Pancreas (tissue), 10 donors: ENCODE measurements at regions not wholly inside any gene's neighbourhood (a gene's known extent, or its start where the extent isn't known, plus 50 kb on each side); places are given as distances from the start of the nearest gene placed in this dataset.

Source experiments
- ATAC-seq, 4 donors: fragments of 200-7000 bp; cut with Tn5 transposase; one replicate each; pipeline versions ENCODE4 v1.8.0 to v1.9.1; 2020; ENCODE audit warnings: mild to moderate bottlenecking in 4 of 4, moderate library complexity in 4 of 4
- DNase-seq, 6 donors: peaks; one replicate each; pipeline ENCODE4 v3.0.0-alpha.2; 2020
- FAIRE-seq: peaks from 2 replicates; lab custom pipeline; 2012; peaks lifted over from hg19 to GRCh38; lab: Jason Lieb, UNC
- H3K27ac ChIP-seq, 4 donors: fragments of 200-600 bp; sonication (generic); 1 replicate in 3 of 4; 2 replicates in 1 of 4; pipeline versions ENCODE4 v1.5.0 to v1.8.0; 2020
- H3K27me3 ChIP-seq, 4 donors: fragments of 200-600 bp; one replicate each; pipeline ENCODE4 v1.8.0; 2021
- H3K36me3 ChIP-seq, 3 donors: fragments of 200-600 bp; sonication (generic) in 1 of 3; one replicate each; pipeline versions ENCODE4 v1.5.0 to v1.8.0; 2020 to 2021
- H3K4me1 ChIP-seq, 3 donors: fragments of 200-600 bp; one replicate each; pipeline ENCODE4 v1.8.0; 2021
- H3K4me3 ChIP-seq, 4 donors: fragments of 200-600 bp; sonication (generic) in 2 of 4; one replicate each; pipeline versions ENCODE4 v1.5.0 to v1.8.0; 2020 to 2021
- H3K9me3 ChIP-seq, 4 donors: fragments of 200-600 bp; one replicate each; pipeline ENCODE4 v1.8.0; 2021
- WGBS, 2 donors: extraction: QIAGEN DNeasy Blood & Tissue Kit; methylation state at CpG; one replicate each; pipeline ENCODE4 v1.1.7; 2013; 5-methylcytosine and 5-hydroxymethylcytosine counted together
- intact Hi-C, 3 donors: fragments of 100-400 bp; cut with DNase I; formaldehyde crosslinking; loops; one replicate each; pipeline versions ENCODE4 v1.11.1 to v1.14.2; 2022
- TF ChIP-seq, protein P1 (sequence below), 4 donors: fragments of 200-600 bp; sonication (generic) in 3 of 4; IDR thresholded peaks; one replicate each; pipeline versions ENCODE4 v1.5.0 to v1.8.0; 2021; ENCODE audit warnings: antibody characterized with exemption in 4 of 4
- donor health status: healthy with polysubstance abuse.
- donor health status: DM: no; HTN: no; CAD: no; lungs with moderate emphysema.
- donor health status: DM: no; HTN: no; CAD: no.
- donor health status: control.
- donor health status: control.
- donor health status: Bipolar disorder and iron deficiency.
- donor health status: DM: yes; HTN: yes; CAD: no.
- donor health status: DM: no; HTN: no; CAD: no.
- donor health status: DM: no; HTN: no; CAD: no.
- donor health status: DM: yes; HTN: yes; CAD: no.

DNA sequence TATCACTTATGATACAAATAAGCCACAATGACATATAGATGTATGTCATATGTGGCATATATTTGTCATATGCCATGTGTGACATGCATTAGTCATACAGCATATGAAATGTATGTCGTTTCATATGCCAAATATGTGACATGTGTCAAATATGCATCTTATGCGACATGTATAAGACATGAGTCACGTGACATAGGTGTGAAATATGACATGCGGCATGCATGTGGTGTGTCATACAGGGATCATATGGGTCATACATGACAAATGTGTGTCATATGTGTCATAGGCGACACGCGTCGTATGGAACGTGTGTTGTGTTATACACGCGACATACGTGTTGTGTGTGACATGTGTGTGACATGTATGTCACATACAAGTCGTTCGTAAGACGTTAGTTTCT is 2154.0 kb upstream of the PIK3C3 start:
- Histone ChIP-seq H3K27ac (no peak overlapping the region), H3K27me3 (no peaks in the 10 kb centered on the region), H3K4me1 (no peaks in the 10 kb centered on the region), H3K36me3 (no peaks in the 10 kb centered on the region), H3K9me3 (no peaks in the 10 kb centered on the region), H3K4me3 (no peak overlapping the region)
- DNase-seq (no peak), ATAC-seq (no peak), FAIRE-seq (no peak)
- TF ChIP-seq, protein P1, sequence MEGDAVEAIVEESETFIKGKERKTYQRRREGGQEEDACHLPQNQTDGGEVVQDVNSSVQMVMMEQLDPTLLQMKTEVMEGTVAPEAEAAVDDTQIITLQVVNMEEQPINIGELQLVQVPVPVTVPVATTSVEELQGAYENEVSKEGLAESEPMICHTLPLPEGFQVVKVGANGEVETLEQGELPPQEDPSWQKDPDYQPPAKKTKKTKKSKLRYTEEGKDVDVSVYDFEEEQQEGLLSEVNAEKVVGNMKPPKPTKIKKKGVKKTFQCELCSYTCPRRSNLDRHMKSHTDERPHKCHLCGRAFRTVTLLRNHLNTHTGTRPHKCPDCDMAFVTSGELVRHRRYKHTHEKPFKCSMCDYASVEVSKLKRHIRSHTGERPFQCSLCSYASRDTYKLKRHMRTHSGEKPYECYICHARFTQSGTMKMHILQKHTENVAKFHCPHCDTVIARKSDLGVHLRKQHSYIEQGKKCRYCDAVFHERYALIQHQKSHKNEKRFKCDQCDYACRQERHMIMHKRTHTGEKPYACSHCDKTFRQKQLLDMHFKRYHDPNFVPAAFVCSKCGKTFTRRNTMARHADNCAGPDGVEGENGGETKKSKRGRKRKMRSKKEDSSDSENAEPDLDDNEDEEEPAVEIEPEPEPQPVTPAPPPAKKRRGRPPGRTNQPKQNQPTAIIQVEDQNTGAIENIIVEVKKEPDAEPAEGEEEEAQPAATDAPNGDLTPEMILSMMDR (IDR thresholded peaks at IDR 0.05): no peak
- intact Hi-C loops: no loop called here
- 90 to 94% methylated on average over 15 of the region's 15 CpGs for WGBS, 2 donors

DNA sequence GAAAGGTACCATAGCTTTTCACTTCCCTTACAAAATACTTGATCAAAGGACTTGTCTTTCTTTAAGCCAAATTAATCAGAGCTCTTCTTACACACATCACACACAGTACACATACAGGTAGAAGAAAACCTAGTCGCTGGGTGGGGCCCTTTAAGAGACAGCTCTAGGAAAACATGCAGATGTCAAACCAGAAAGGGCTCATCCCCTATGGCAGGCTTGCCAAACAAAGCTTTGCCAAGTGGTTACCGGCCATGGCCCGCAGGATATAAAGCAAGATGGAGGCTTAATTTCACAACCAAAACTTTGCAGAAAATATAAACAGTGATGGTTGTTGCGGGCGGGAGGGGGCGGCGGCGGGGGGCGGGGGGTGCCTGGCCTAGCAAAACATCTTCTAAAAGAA is 2156.0 kb upstream of the PIK3C3 start:
- FAIRE-seq (no peak), ATAC-seq (no peak), DNase-seq (no peak)
- no peaks in the 10 kb centered on the region for H3K36me3 ChIP-seq
- 34 to 35% methylated on average over 9 of the region's 9 CpGs for WGBS, 2 donors
- intact Hi-C loops: no loop called here
- H3K27ac ChIP-seq: no peak overlapping the region
- peak overlapping the region in 1 of 4 donors; percentile 41 for H3K4me3 ChIP-seq
- no peaks in the 10 kb centered on the region for H3K4me1 ChIP-seq
- TF ChIP-seq, protein P1 (IDR thresholded peaks at IDR 0.05): no peak
- H3K9me3 ChIP-seq: no peaks in the 10 kb centered on the region
- no peaks in the 10 kb centered on the region for H3K27me3 ChIP-seq

DNA sequence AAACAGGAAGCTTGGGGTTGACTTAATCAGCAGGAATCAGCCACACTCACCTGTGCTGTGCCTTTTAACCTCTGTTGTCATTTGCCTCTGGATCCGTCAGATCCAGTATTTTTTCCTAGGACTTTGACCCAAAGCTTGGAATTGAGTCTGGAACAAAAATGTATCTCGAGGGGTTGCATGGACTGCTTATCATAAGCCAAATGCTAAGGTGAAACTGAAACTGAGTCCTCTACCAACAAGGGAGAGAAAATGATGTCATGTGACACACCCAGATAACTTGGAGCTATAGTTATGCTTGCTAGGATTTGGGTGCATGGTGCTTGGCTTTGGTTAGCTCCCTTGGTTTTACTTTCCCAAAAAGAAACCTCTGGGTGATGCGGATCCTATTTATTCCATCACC is 2158.6 kb upstream of the PIK3C3 start:
- no peak overlapping the region for H3K4me3 ChIP-seq
- no peaks in the 10 kb centered on the region for H3K4me1 ChIP-seq
- H3K27ac ChIP-seq: no peak overlapping the region
- 66 to 77% methylated on average over 3 of the region's 3 CpGs for WGBS, 2 donors
- intact Hi-C loops: no loop called here
- DNase-seq (no peak), ATAC-seq (no peak), FAIRE-seq (no peak)
- TF ChIP-seq, protein P1 (IDR thresholded peaks at IDR 0.05): no peak
- no peaks in the 10 kb centered on the region for H3K36me3 ChIP-seq
- no peaks in the 10 kb centered on the region for H3K27me3 ChIP-seq
- H3K9me3 ChIP-seq: no peaks in the 10 kb centered on the region

DNA sequence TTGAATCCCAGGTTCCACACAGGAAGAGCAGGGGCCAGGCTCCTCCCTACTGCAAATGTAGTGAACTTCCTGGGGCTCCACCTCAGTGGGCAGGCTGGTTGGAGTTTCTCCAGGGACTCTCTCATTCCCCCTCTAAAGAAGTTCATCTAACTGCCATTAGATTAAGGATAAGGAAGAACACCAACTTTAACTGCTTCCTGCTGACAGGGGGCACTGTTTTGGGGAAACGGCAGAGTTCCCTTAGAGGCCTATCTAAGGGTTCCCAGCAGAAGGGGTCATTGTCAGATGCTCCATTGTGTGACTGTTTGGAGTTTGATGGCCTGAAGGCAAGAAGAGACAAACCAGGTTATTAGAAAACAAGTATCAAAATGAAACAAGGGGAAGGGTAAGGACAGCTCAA is 2159.7 kb upstream of the PIK3C3 start:
- H3K4me1 ChIP-seq: no peaks in the 10 kb centered on the region
- TF ChIP-seq, protein P1 (IDR thresholded peaks at IDR 0.05): no peak
- intact Hi-C loops: no loop called here
- no peaks in the 10 kb centered on the region for H3K27me3 ChIP-seq
- DNase-seq (peak in 1 of 6 donors; percentile 13), FAIRE-seq (no peak), ATAC-seq (no peak)
- H3K36me3 ChIP-seq: no peaks in the 10 kb centered on the region
- WGBS, 2 donors: 55 to 57% methylated on average over 1 of the region's 1 CpG
- no peak overlapping the region for H3K4me3 ChIP-seq
- H3K9me3 ChIP-seq: no peaks in the 10 kb centered on the region
- no peak overlapping the region for H3K27ac ChIP-seq

DNA sequence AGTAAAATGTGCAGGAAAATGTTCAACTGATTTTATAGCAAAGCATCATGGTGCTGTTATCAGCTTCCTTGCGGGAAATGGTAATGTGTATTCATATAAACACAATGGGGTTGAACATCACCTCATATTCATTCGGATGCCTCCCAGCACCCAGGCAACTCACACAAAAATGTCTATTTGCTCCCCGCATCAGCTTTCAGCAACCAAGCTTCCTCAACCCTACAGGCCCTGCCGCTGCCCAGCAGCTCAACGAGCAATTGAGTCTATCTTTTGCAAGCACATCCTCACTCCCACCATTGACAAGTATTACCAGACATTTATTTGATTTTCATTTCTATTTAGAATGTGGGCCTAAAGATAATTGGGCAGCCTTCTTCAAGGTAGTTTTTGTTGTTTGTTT is 2161.4 kb upstream of the PIK3C3 start:
- ATAC-seq (no peak), DNase-seq (no peak), FAIRE-seq (no peak)
- TF ChIP-seq, protein P1 (IDR thresholded peaks at IDR 0.05): no peak
- 90 to 94% methylated on average over 5 of the region's 5 CpGs for WGBS, 2 donors
- intact Hi-C loops: no loop called here
- Histone ChIP-seq H3K27ac (no peak overlapping the region), H3K9me3 (no peaks in the 10 kb centered on the region), H3K36me3 (no peaks in the 10 kb centered on the region), H3K27me3 (no peaks in the 10 kb centered on the region), H3K4me3 (no peak overlapping the region), H3K4me1 (no peaks in the 10 kb centered on the region)
